ENCODE measurements at regions not wholly inside any gene's neighbourhood (a gene's known extent, or its start where the extent isn't known, plus 50 kb on each side); places are given as distances from the start of the nearest gene placed in this dataset.

- H3K27me3 ChIP-seq = no peaks in the 10 kb centered on the region
- intact Hi-C loops (cut with DNase I; ENCODE audit: low total_unique reads) (loop anchor here (5.0 kb wide), 2 partner anchors 47 to 92 kb away; no protein-coding TSS in a partner anchor), in situ Hi-C loops (cut with MboI; ENCODE audit: low pct_ligation_motif_present in 1 of 4, low pct_unique_long_range_greater_than_20kb in 1 of 4, low sequenced_read_pairs in 3 of 4) (loop anchor here in 3 of 4 donors (10.0 to 25.0 kb wide), 3 partner anchors 70 to 90 kb away; no protein-coding TSS in a partner anchor)
- peak; percentile 86 for DNase-seq
- H3K27ac ChIP-seq = peak overlapping the region; percentile 89 to 95 (median 94)
- no peak for TF ChIP-seq EP300 (IDR thresholded peaks at IDR 0.05; ENCODE audit: low read depth)
- TF ChIP-seq POLR2AphosphoS5 (IDR thresholded peaks at IDR 0.05) = peak; percentile 51 to 58 (median 52)
- no peaks in the 10 kb centered on the region for H3K36me3 ChIP-seq
- H3K9me3 ChIP-seq = no peaks in the 10 kb centered on the region
- peaks cover 74 to 95% (median 89%) of the 10 kb centered on the region in 4 donors for H3K4me1 ChIP-seq
- H3K4me3 ChIP-seq = no peak overlapping the region
- 46% methylated on average over 18 of the region's 21 CpGs; no CpG with 5 or more reads in 1 of the 2 donors for WGBS, 2 donors (ENCODE audit: low coverage in 1 of 2)
Observed at GRCh38 chr17:77424585-77425344, 284.0 kb downstream of the SEC14L1 start.

DNA sequence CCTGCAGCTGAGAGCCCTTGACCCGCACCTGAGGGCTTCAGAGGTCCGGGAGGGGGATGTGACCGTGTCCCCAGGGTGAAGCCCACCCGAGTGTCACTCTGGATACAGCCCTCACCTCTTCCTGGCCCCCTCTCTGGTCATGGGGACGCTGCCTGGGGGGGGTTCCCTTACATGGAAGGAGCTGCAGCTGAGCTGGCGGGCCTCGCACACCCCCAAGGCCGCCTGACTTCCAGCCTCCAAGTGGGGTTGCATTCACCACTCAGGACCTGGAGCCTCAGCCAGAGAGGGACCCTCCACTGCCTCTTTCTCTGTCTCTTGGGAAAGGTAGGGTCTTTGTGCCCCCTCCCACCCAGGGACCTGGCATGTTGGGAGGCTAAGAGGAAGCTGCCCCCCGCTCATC lies 284.6 kb downstream of the SEC14L1 start:
- Histone ChIP-seq H3K27me3 (no peaks in the 10 kb centered on the region), H3K4me1 (peaks cover 70 to 95% (median 88%) of the 10 kb centered on the region in 4 donors), H3K9me3 (no peaks in the 10 kb centered on the region), H3K4me3 (no peak overlapping the region), H3K27ac (peak overlapping the region; percentile 89 to 95 (median 94)), H3K36me3 (no peaks in the 10 kb centered on the region)
- intact Hi-C loops (cut with DNase I; ENCODE audit: low total_unique reads) = loop anchor here (5.0 kb wide), 1 partner anchor 93 kb away; no protein-coding TSS in a partner anchor
- 67 to 82% methylated on average over 2 to 8 of the region's 9 CpGs for WGBS, 2 donors (ENCODE audit: low coverage in 1 of 2)
- in situ Hi-C loops (cut with MboI; ENCODE audit: low pct_ligation_motif_present in 1 of 4, low pct_unique_long_range_greater_than_20kb in 1 of 4, low sequenced_read_pairs in 3 of 4) = loop anchor here in 3 of 4 donors (10.0 to 25.0 kb wide), 3 partner anchors 69 to 91 kb away; no protein-coding TSS in a partner anchor
- DNase-seq = no peak
- TF ChIP-seq POLR2A (IDR thresholded peaks at IDR 0.05) (no peak), EP300 (IDR thresholded peaks at IDR 0.05; ENCODE audit: low read depth) (no peak), POLR2AphosphoS5 (IDR thresholded peaks at IDR 0.05) (no peak)
- TF ChIP-seq, protein P1, sequence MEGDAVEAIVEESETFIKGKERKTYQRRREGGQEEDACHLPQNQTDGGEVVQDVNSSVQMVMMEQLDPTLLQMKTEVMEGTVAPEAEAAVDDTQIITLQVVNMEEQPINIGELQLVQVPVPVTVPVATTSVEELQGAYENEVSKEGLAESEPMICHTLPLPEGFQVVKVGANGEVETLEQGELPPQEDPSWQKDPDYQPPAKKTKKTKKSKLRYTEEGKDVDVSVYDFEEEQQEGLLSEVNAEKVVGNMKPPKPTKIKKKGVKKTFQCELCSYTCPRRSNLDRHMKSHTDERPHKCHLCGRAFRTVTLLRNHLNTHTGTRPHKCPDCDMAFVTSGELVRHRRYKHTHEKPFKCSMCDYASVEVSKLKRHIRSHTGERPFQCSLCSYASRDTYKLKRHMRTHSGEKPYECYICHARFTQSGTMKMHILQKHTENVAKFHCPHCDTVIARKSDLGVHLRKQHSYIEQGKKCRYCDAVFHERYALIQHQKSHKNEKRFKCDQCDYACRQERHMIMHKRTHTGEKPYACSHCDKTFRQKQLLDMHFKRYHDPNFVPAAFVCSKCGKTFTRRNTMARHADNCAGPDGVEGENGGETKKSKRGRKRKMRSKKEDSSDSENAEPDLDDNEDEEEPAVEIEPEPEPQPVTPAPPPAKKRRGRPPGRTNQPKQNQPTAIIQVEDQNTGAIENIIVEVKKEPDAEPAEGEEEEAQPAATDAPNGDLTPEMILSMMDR (IDR thresholded peaks at IDR 0.05) = no peak

- no peaks in the 10 kb centered on the region for H3K9me3 ChIP-seq
- H3K27ac ChIP-seq = peak overlapping the region; percentile 89 to 95 (median 94)
- in situ Hi-C loops (cut with MboI; ENCODE audit: low pct_ligation_motif_present in 1 of 4, low pct_unique_long_range_greater_than_20kb in 1 of 4, low sequenced_read_pairs in 3 of 4) (loop anchor here in 3 of 4 donors (10.0 to 25.0 kb wide), 3 partner anchors 69 to 91 kb away; no protein-coding TSS in a partner anchor), intact Hi-C loops (cut with DNase I; ENCODE audit: low total_unique reads) (loop anchor here (5.0 kb wide), 1 partner anchor 94 kb away; no protein-coding TSS in a partner anchor)
- DNase-seq = peak; percentile 76
- TF ChIP-seq, protein P1 (IDR thresholded peaks at IDR 0.05) = no peak
- TF ChIP-seq POLR2AphosphoS5 (IDR thresholded peaks at IDR 0.05) = peak; percentile 36 to 52 (median 43)
- H3K27me3 ChIP-seq = no peaks in the 10 kb centered on the region
- H3K36me3 ChIP-seq = no peaks in the 10 kb centered on the region
- 51% methylated on average over 15 of the region's 23 CpGs; no CpG with 5 or more reads in 1 of the 2 donors for WGBS, 2 donors (ENCODE audit: low coverage in 1 of 2)
- H3K4me3 ChIP-seq = no peak overlapping the region
- H3K4me1 ChIP-seq = peaks cover 71 to 95% (median 86%) of the 10 kb centered on the region in 4 donors
Observed at GRCh38 chr17:77425791-77426641, 285.2 kb downstream of the SEC14L1 start.

- TF ChIP-seq, protein P1 (IDR thresholded peaks at IDR 0.05) = no peak
- no peak for TF ChIP-seq EP300 (IDR thresholded peaks at IDR 0.05; ENCODE audit: low read depth)
- no peak for TF ChIP-seq POLR2A (IDR thresholded peaks at IDR 0.05)
- no peak for TF ChIP-seq POLR2AphosphoS5 (IDR thresholded peaks at IDR 0.05)
- intact Hi-C loops (cut with DNase I; ENCODE audit: low total_unique reads) = loop anchor here (5.0 kb wide), 1 partner anchor 95 kb away; no protein-coding TSS in a partner anchor
- 71% methylated on average over 11 of the region's 11 CpGs; no CpG with 5 or more reads in 1 of the 2 donors for WGBS, 2 donors (ENCODE audit: low coverage in 1 of 2)
- DNase-seq = no peak
- Histone ChIP-seq H3K9me3 (no peaks in the 10 kb centered on the region), H3K27ac (peak overlapping the region; percentile 89 to 95 (median 94)), H3K4me1 (peaks cover 66 to 88% (median 78%) of the 10 kb centered on the region in 4 donors), H3K36me3 (no peaks in the 10 kb centered on the region), H3K27me3 (no peaks in the 10 kb centered on the region), H3K4me3 (no peak overlapping the region)
- in situ Hi-C loops (cut with MboI; ENCODE audit: low pct_ligation_motif_present in 1 of 4, low pct_unique_long_range_greater_than_20kb in 1 of 4, low sequenced_read_pairs in 3 of 4) = loop anchor here in 3 of 4 donors (10.0 to 25.0 kb wide), 3 partner anchors 68 to 92 kb away; no protein-coding TSS in a partner anchor
Observed at GRCh38 chr17:77426676-77427386, 286.1 kb downstream of the SEC14L1 start.

Data from transverse colon (tissue), 4 donors.